GM21825 (cell line): ENCODE measurements at regions not wholly inside any gene's neighbourhood (a gene's known extent, or its start where the extent isn't known, plus 50 kb on each side); places are given as distances from the start of the nearest gene placed in this dataset.
"Not testable (repeated sequence)": the region's sequence is repeated elsewhere in the genome, so short reads cannot be mapped to it uniquely, and the experiment has no call there.

Source experiments
- ATAC-seq: cut with Tn5 transposase; IDR thresholded peaks from one replicate; pipeline ENCODE4 v1.9.1; 2021; ENCODE audit warnings: mild to moderate bottlenecking, moderate library complexity; ENCODE audit not compliant: unreplicated experiment

DNA sequence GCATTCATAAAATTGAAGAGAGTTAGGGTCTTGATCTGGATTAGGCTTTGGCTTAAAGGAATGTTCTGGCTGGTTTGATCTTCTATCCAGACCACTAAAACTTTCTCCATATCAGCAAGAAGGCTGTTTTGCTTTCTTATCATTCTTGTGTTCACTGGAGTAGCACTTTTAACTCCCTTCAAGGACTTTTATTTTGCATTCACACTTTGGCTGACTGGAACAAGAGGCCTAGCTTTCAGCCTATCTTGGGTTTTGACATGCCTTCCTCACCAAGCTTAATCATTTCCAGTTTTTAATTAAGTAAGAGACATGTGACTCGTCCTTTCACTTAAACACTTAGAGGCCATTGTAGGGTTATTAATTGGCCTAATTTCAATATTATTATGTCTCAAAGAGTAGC is 190.3 kb downstream of the RAB11FIP2 start:
- not testable (repeated sequence) for ATAC-seq

DNA sequence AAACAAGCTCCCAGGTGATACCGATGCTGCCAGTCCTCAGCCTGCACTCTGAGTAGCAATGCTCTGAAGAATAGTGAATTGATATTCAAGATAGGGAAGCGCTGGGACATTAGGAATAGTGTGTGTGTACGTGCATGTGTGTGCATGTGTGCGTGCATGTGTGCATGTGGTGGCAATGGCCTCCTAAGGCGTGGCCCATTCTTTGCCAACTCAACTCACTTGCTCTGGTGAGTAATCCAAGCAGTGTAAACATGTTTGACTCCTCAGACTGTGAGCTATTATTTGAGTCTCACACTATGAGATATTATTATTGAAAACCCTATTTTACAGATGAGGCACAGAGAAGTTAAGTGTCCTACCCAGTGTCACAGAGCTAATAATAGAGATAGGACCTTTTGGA is 186.6 kb downstream of the RAB11FIP2 start:
- ATAC-seq: no peak

DNA sequence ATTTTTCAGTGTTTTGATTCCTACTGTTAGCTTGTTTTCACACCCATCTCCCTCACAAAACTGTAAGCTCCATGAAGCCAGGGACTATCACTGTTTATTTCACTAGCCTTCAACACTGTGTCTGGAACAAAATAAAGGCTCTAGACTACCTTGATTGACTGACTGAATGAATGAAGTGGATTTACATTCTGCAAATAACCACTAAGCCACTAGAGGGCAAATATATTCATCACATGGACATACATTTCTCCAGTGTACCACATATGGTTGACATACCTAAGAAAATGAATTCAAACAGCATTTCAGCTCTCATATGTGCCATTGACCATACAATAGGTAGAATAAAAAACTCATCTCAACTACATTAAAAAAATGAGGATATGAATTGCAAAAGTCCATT is 185.9 kb downstream of the RAB11FIP2 start:
- ATAC-seq: no peak

DNA sequence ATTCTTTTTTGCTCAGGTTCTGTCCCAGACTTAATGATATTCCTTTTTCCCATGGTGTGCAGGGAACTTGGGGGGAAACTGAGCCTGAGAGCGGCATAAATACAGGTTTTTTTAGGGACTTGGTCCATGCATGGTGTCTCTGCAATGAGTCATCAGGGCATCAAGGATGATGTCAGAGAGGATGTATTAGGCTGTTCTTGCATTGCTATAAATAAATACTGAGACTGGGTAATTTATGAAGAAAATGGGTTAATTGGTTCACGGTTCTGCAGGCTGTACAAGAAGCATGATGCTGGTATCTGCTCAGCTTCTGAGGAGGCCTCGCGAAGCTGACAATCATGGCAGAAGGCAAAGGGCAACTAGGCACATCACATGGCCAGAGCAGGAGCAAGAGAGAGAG is 185.4 kb downstream of the RAB11FIP2 start:
- ATAC-seq: no peak

GRCh38 chr10:117863771-117864170 is 183.0 kb downstream of the RAB11FIP2 start:
- ATAC-seq: no peak

DNA sequence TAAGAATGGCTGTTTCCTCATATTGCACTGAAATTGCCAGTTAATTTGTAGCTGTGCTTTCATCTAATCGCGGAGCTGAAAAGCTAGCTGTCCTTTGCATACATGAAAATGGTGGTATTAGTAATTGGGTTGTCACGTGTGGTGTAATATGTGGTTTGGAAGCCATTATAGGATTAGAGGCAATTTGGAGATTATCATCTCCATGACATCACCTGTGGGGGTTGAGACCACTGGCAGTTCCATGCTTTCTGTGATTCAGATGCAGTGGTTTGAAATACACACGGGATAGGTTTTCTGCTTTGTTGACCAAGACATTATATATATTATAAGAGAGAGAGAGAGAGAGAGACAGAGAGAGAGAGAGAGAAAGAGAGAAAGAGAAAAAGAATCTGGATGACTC is 180.8 kb downstream of the RAB11FIP2 start:
- no peak for ATAC-seq

GRCh38 chr10:117868151-117868550 is 178.6 kb downstream of the RAB11FIP2 start:
- ATAC-seq: no peak

DNA sequence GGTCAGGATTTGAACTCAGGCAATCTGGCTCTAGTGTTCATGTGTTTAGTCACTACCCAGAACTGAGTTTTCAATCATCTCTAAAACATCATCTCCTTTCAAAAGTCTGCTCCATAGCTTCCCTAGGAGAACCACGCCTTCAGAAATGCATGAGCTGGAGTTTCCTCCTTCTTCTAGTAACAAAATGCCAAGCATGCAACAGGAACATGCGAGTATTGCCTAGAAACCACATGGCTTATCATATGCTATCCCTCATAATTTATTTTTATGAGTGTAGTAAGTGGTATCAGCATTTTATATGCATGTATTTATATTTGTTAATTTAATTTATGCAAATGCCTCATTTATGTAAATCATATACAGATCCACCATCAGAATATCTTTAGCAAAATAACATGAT is 170.9 kb downstream of the RAB11FIP2 start:
- ATAC-seq: no peak

DNA sequence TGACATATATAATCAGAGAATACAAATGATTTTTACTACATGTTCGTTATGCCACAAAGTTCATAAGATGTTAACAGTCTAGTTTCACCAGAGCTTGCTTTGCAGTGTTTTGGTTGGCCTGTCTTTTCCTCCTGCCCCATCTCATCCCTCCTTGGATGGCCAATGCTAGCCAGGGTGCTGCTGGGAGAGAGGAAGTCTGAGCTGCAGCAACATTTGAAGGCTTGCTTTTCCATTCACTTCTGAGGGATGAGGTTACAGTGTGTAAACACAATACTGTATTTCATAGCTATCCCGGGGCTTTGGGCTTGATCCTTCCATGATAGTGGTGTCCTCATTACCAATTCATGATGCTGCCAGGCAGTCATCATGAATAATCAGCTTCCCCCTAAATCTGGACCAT is 170.5 kb downstream of the RAB11FIP2 start:
- no peak for ATAC-seq

DNA sequence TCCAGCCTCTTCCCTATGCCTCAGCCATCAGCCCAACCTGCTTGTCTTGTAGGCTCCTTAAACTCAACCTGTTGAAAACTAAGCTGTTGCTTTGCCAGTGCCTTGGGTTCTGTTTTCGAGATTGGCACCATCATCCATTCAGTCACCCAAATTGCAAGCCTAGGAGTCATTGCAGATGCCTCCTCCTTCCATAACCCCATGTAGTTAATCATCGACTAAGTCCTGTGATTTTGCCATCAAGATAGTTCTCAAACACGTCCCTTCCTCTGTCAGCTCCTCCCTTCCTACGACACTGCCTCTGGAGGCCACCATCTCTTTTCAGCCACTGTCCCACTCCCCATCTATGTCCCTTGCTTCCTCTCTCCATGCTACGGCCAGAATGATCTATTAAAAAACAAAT is 168.1 kb downstream of the RAB11FIP2 start:
- ATAC-seq: no peak

DNA sequence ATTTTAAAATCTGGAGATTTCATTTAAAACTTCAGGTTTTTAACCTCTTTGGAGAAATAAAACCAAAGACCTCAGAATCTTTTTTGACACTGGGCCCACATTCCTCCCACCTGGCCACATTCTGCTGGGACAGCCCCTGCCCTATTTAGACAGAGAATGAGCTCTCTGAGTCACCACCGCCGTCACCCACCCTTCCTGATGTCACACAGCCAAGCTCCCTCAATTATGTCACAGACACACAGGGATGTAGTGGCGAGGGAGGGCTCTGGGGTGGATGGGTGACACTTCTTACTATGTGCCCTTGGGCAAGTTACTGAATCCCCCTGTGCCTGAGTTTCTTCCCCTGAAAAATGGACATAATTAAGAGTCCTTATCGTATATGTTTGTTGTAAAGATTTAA is 162.6 kb downstream of the RAB11FIP2 start:
- no peak for ATAC-seq

DNA sequence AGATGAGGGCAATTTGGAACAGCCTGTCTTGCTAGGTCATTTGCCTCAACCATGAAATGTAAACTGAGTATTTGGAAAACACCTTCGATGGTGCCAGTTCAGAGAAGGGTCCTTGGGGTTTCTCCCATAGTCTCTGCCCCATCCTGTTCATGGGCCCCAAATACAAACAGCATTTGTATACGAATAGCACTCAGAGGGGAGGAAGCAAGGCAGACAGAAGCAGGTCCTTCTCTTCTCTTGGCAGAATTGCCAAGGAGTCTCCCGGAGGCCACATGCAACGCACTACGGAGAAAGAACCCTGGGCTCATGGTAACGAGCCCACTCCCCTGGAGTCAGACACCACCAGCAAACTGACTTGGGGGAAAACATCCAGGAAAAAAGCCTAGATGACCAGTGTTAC is 162.1 kb downstream of the RAB11FIP2 start:
- no peak for ATAC-seq

- ATAC-seq: no peak
Measured at GRCh38 chr10:117885206-117885829, 161.4 kb downstream of the RAB11FIP2 start.

GRCh38 chr10:117886766-117887165 is 160.0 kb downstream of the RAB11FIP2 start:
- no peak for ATAC-seq

GRCh38 chr10:117889664-117890063 is 157.1 kb downstream of the RAB11FIP2 start:
- no peak for ATAC-seq

GRCh38 chr10:117892681-117893220 is 154.0 kb downstream of the RAB11FIP2 start:
- ATAC-seq: no peak

- ATAC-seq: no peak
Measured at GRCh38 chr10:117894339-117894738, 152.4 kb downstream of the RAB11FIP2 start.

DNA sequence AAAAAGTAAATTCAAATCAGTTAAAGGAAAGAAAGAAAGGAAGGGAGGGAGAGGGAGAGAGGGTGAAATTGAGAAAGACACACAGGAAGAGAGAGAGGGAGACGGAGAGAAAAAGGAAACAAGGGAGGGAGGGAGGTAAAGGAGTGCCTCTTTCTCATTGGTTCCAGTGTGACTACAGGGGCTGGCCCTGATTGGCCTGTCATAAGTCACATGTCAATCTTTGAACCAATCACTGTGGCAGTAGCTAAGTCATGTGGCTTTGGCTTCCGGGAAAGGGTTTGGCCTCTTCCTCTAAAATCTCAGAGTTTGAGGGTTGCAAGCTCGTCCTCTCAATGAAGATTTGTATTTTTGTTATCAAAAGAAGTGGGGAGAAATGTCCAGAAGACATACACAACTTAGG is 150.2 kb downstream of the RAB11FIP2 start:
- ATAC-seq: no peak

DNA sequence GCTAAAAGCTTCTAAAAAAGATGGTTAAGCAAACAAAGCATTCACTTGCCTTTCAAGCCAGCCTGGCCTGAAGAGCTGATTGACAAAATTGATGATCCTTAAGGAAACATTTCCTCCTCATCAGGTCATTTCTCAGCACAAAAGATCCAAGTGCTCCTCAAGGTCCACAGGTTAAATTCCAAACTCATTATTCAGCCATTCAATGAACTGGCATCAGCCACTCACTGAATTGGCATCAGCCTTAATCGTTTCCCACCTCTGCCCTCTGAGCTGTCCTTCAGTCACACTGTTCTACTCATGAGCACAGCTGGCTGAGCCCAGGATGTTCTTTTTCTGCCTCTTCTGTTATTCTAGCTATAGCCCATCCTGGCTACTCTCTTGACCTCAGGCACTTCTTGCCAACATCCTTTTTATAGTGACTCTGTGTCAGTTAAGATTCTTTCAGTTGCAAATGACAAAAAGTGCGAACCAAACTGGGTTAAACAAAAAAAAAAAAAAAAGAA is 147.5 kb downstream of the RAB11FIP2 start:
- no peak for ATAC-seq

DNA sequence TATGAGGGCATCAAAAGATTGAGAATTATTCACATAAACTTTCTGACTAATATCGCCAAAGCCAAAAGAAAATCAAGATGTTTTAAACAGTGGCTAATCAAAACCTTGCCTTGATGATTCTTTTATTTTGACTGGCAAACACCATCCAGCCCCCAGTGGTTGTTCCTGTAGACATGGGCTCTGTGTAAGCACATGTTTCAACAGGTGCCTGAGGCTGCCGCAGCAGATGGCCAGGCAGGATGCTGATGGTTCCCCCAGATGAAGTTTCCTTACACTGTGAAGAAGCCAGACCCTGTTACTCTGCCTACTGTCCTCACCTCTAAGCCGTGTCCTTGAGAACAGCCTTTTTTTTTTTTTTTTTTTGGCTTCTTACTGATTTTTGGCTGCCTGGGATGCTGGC is 146.5 kb downstream of the RAB11FIP2 start:
- ATAC-seq: no peak

DNA sequence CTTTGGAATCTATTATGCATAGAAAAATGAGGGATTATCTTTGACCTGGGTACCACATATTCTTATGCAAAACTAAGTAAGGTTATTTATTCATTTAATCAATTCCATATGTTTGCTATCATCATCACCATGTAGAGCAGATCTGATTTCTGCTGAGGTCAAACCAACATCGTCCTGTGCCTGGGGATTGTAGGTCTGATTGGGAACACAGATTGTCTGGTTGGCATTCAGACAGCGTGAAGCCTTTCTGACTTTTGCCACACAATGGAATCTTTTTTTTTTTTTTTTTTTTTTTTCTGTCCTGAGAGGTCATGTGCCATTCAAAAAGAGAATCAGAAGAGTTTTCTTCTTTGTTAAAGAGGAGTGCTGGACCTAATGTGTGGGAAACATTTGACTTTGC is 142.9 kb downstream of the RAB11FIP2 start:
- ATAC-seq: no peak

DNA sequence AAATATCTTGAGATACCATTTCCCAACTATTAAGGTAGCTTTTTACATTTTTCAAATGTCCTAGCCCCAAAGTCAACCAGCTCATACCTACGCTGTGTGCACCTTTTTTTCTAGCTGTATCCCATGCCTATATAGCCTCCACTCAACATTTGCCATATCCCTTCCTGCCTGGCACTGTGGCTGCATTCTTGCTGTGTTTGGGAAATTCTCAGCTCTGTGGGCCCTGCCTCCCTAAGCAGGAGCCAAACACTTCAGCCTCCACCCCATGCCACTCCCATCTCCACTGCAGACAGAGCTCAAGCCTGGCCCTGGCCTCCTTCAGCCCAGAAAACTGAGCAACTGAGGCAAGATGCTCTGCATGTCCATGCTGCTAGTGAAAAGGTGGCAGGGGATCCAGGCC is 141.3 kb downstream of the RAB11FIP2 start:
- no peak for ATAC-seq

- no peak for ATAC-seq
Measured at GRCh38 chr10:117911684-117912083, 135.1 kb downstream of the RAB11FIP2 start.
